ENCODE measurements at regions not wholly inside any gene's neighbourhood (a gene's known extent, or its start where the extent isn't known, plus 50 kb on each side); places are given as distances from the start of the nearest gene placed in this dataset.

DNA sequence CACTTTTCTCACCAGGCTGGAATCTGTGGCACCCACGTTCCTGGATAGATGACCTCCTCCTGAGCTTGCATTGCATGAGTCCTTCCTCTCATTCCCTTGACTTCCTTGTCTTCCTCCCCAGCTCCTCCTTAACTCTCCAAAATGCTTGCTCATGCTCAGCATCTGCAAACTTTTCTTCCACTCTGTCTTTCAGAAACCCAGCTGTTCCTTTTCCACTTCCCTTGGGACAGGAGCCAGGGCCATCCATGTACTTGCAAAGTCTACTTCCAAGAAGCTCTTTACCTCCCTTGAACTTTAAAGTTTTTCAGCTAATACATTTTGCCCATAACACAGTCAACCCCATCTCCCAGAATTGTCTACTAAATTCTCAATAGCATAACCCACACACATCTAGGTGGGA, 861.7 kb downstream of the QKI start:
- in situ Hi-C loops (cut with HindIII; ENCODE audit: low pct_ligation_motif_present, low sequenced_read_pairs): no loop called here
- no peaks in the 10 kb centered on the region for H3K27me3 ChIP-seq (replicated peaks)
- no peak overlapping the region for H3K27ac ChIP-seq
- DNase-seq: no peak
- H3K4me3 ChIP-seq (ENCODE audit: low read depth, low read length): no peak overlapping the region
- no peaks in the 10 kb centered on the region for H3K36me3 ChIP-seq (replicated peaks)
- TF ChIP-seq, protein P1, sequence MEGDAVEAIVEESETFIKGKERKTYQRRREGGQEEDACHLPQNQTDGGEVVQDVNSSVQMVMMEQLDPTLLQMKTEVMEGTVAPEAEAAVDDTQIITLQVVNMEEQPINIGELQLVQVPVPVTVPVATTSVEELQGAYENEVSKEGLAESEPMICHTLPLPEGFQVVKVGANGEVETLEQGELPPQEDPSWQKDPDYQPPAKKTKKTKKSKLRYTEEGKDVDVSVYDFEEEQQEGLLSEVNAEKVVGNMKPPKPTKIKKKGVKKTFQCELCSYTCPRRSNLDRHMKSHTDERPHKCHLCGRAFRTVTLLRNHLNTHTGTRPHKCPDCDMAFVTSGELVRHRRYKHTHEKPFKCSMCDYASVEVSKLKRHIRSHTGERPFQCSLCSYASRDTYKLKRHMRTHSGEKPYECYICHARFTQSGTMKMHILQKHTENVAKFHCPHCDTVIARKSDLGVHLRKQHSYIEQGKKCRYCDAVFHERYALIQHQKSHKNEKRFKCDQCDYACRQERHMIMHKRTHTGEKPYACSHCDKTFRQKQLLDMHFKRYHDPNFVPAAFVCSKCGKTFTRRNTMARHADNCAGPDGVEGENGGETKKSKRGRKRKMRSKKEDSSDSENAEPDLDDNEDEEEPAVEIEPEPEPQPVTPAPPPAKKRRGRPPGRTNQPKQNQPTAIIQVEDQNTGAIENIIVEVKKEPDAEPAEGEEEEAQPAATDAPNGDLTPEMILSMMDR (IDR thresholded peaks at IDR 0.05; ENCODE audit: low read depth, low read length, missing control alignments): no peak

DNA sequence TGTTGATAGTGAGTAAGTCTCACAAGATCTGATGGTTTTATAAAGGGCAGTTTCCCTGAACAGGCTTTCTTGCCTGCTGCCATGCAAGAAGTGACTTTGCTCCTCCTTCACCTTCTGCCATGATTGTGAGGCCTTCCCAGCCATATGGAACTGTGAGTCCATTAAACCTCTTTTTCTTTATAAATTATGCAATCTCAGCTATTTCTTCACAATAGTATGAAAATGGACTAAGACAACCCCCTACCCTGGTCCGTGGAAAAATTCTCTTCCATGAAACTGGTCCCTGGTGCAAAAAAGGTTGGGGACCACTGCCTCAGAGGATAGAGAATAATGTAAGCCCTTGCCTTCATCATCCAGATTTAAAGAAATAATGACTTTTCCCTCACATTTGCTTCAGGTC, 861.3 kb downstream of the QKI start:
- Histone ChIP-seq H3K36me3 (replicated peaks) (no peaks in the 10 kb centered on the region), H3K4me3 (ENCODE audit: low read depth, low read length) (no peak overlapping the region), H3K27me3 (replicated peaks) (no peaks in the 10 kb centered on the region), H3K27ac (no peak overlapping the region)
- TF ChIP-seq, protein P1 (IDR thresholded peaks at IDR 0.05; ENCODE audit: low read depth, low read length, missing control alignments): no peak
- in situ Hi-C loops (cut with HindIII; ENCODE audit: low pct_ligation_motif_present, low sequenced_read_pairs): no loop called here
- no peak for DNase-seq

DNA sequence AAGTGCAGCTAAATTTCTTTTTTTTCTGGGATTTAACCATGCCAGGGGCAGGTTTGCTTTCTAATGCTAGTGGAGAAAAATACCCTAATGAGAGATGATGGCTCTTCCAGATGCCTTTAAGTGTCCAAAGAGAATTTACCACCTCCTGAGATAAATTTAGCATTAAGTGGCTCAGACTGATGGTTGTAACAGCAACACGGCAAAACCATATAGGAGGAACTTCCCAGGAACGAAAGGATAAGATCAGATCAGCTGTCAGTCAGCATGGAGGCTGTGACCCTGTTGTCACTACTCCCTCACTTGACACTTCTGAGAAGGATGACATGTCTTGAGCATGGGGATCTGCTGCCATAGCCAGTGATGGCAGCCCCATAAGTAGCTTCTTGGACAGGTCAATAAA, 860.0 kb downstream of the QKI start:
- no peaks in the 10 kb centered on the region for H3K36me3 ChIP-seq (replicated peaks)
- TF ChIP-seq, protein P1 (IDR thresholded peaks at IDR 0.05; ENCODE audit: low read depth, low read length, missing control alignments): no peak
- H3K27ac ChIP-seq: no peak overlapping the region
- in situ Hi-C loops (cut with HindIII; ENCODE audit: low pct_ligation_motif_present, low sequenced_read_pairs): no loop called here
- DNase-seq: no peak
- H3K4me3 ChIP-seq (ENCODE audit: low read depth, low read length): no peak overlapping the region
- no peaks in the 10 kb centered on the region for H3K27me3 ChIP-seq (replicated peaks)

DNA sequence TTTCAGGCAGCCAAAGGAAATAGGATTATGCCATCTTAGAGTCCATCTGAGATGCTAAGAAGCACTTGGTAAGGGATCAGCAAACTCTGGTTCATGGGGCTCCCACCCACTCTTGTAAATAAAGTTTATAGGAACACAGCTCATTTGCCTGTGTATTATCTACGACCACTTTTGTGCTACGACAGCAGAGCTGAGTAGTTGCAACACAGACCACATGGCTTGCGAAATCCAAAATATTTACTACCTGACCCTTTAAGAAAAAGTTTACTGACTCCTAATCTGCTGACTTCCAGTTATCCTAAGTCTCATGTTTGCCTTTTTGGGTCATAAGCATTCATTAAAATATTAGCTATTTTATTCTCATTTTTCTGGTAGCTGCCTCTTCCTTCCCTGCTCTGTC, 859.0 kb downstream of the QKI start:
- DNase-seq: no peak
- H3K27me3 ChIP-seq (replicated peaks): no peaks in the 10 kb centered on the region
- no peak overlapping the region for H3K27ac ChIP-seq
- no peaks in the 10 kb centered on the region for H3K36me3 ChIP-seq (replicated peaks)
- in situ Hi-C loops (cut with HindIII; ENCODE audit: low pct_ligation_motif_present, low sequenced_read_pairs): no loop called here
- TF ChIP-seq, protein P1 (IDR thresholded peaks at IDR 0.05; ENCODE audit: low read depth, low read length, missing control alignments): no peak
- H3K4me3 ChIP-seq (ENCODE audit: low read depth, low read length): no peak overlapping the region

DNA sequence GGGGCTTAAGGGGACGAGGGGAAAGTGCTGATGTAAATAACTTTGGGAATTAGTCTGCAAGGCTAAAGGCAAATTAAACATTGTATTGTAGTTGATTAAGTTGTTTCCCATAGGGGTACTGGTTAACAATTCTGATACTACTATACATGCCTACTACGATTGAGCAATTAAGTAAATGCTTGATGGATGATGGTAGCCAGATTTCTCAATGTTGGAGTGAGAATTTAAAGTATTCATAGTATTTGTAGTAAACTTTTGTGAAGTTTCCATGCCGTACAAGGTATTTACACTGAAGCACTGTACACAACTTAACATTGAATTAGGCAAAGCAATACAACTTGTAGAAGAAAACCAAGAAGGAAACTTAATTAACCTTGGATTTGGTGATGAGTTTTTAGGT, 852.3 kb downstream of the QKI start:
- Histone ChIP-seq H3K36me3 (replicated peaks) (no peaks in the 10 kb centered on the region), H3K27me3 (replicated peaks) (no peaks in the 10 kb centered on the region), H3K4me3 (ENCODE audit: low read depth, low read length) (no peak overlapping the region), H3K27ac (no peak overlapping the region)
- TF ChIP-seq, protein P1 (IDR thresholded peaks at IDR 0.05; ENCODE audit: low read depth, low read length, missing control alignments): no peak
- no peak for DNase-seq
- in situ Hi-C loops (cut with HindIII; ENCODE audit: low pct_ligation_motif_present, low sequenced_read_pairs): no loop called here

DNA sequence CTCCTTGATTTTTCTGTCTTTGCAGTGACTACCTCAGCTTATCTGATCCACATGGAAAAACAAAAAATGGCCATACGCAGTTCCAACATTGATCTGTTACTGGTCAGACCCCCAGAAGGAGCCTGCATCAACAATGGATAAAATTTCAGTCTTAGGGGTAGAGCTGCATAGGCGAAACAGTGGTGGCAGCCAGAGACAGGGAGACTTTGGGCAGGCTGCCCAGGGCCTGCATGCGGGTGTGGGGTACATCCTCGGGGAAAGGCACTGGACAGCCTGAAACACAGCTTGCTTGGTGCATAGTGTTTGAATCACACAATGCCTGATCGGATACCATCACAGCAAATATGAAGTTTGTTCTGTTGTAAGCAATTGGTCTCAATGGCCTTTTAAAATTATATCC, 847.8 kb downstream of the QKI start:
- no peak overlapping the region for H3K27ac ChIP-seq
- no peak for DNase-seq
- no peak overlapping the region for H3K4me3 ChIP-seq (ENCODE audit: low read depth, low read length)
- no peaks in the 10 kb centered on the region for H3K27me3 ChIP-seq (replicated peaks)
- in situ Hi-C loops (cut with HindIII; ENCODE audit: low pct_ligation_motif_present, low sequenced_read_pairs): no loop called here
- TF ChIP-seq, protein P1 (IDR thresholded peaks at IDR 0.05; ENCODE audit: low read depth, low read length, missing control alignments): no peak
- H3K36me3 ChIP-seq (replicated peaks): no peaks in the 10 kb centered on the region

Measured in brain microvascular endothelial cell (primary cell).